ENCODE measurements at regions not wholly inside any gene's neighbourhood (a gene's known extent, or its start where the extent isn't known, plus 50 kb on each side); places are given as distances from the start of the nearest gene placed in this dataset.

- no peak for ATAC-seq
- in situ Hi-C loops (cut with MboI) (no loop called here), intact Hi-C loops (cut with micrococcal nuclease) (no loop called here)
- Histone ChIP-seq H3K4me2 (ENCODE audit: insufficient read depth, low read length) (no peak overlapping the region), H2AFZ (ENCODE audit: low read depth, low read length) (no peak overlapping the region), H3K9me1 (ENCODE audit: control insufficient read depth, insufficient read depth, low read length) (no peaks in the 10 kb centered on the region), H3K79me2 (ENCODE audit: control insufficient read depth, insufficient read depth, low read length) (no peaks in the 10 kb centered on the region), H3K9ac (ENCODE audit: insufficient read depth in 1 of 2, low read depth in 2 of 2, low read length in 2 of 2) (no peak overlapping the region), H3K9me3 (replicated peaks; ENCODE audit: control insufficient read depth, insufficient read depth, low read depth, low read length) (no peaks in the 10 kb centered on the region), H3K4me3 (no peak overlapping the region), H3K27me3 (ENCODE audit: control insufficient read depth in 2 of 2, insufficient read depth in 2 of 2, low read length in 2 of 2) (no peaks in the 10 kb centered on the region), H3K36me3 (ENCODE audit: control insufficient read depth, insufficient read depth, low read length) (no peaks in the 10 kb centered on the region), H4K20me1 (replicated peaks; ENCODE audit: control insufficient read depth, insufficient read depth, low read length) (no peaks in the 10 kb centered on the region), H3K4me1 (replicated peaks in 1 of 2; ENCODE audit: control insufficient read depth in 2 of 2, insufficient read depth in 2 of 2, low read length in 2 of 2) (no peaks in the 10 kb centered on the region), H3K27ac (ENCODE audit: extremely low read depth, low read depth, low read length) (no peak overlapping the region)
- no peak for FAIRE-seq
- TF ChIP-seq PHF21A (IDR thresholded peaks at IDR 0.05; ENCODE audit: borderline replicate concordance, low read depth) (no peak), FOXK1 (CRISPR knock-in tag; IDR thresholded peaks at IDR 0.05; ENCODE audit: borderline replicate concordance) (no peak), SP1 (CRISPR knock-in tag; IDR thresholded peaks at IDR 0.05) (no peak), JUN (IDR thresholded peaks at IDR 0.05; ENCODE audit: borderline replicate concordance, low read depth, low read length) (no peak), JUN (CRISPR knock-in tag; IDR thresholded peaks at IDR 0.05; ENCODE audit: borderline replicate concordance) (no peak), EWSR1 (IDR thresholded peaks at IDR 0.05; ENCODE audit: borderline replicate concordance, low read depth, partially characterized antibody) (no peak), MLLT1 (IDR thresholded peaks at IDR 0.05) (no peak), E2F1 (CRISPR knock-in tag; IDR thresholded peaks at IDR 0.05) (no peak), SRSF9 (IDR thresholded peaks at IDR 0.05; ENCODE audit: borderline replicate concordance, low read depth, low read length) (no peak), SMC3 (conservative IDR thresholded peaks at IDR 0.05; ENCODE audit: insufficient read depth, low read depth, low read length) (no peak), SUPT5H (IDR thresholded peaks at IDR 0.05) (no peak), LEF1 (IDR thresholded peaks at IDR 0.05) (no peak), ZNF134 (CRISPR knock-in tag; conservative IDR thresholded peaks at IDR 0.05) (no peak)
- 0% methylated on average over 3 of the region's 3 CpGs for whole genome bisulfite sequencing (ENCODE audit: insufficient coverage, low coverage, missing lambda C conversion rate)
- no TSS peak for BruUV-seq (replicated peaks)
- CTCF ChIA-PET (ENCODE audit: low intra/inter-chr PET ratio): no interaction called here
- DNase-seq (ENCODE audit: extremely low read depth in 1 of 4, low spot score in 3 of 4): no peak
- POLR2A ChIA-PET: no interaction called here
Observed at GRCh38 chr15:93826293-93826692, 405.1 kb upstream of the MCTP2 start.

All from K562 (cell line).